Naive B cell (primary cell): ENCODE measurements at regions not wholly inside any gene's neighbourhood (a gene's known extent, or its start where the extent isn't known, plus 50 kb on each side); places are given as distances from the start of the nearest gene placed in this dataset.

Experiments
- ATAC-seq, 2 donors: fragments of 150-1000 bp; cut with Tn5 transposase; 2 replicates each; pipeline ENCODE4 v1.10.0; 2021; ENCODE audit warnings: low read depth in 2 of 2, mild to moderate bottlenecking in 2 of 2, moderate library complexity in 2 of 2
- DNase-seq: peaks from one replicate; pipeline ENCODE4 v3.0.0; 2022
- H3K27ac Mint-ChIP-seq, 6 donors: one replicate each; pipeline ENCODE4 v1.8.0; 2020 to 2022; ENCODE audit warnings: mild to moderate bottlenecking in 6 of 6, mixed read lengths in 6 of 6, moderate library complexity in 5 of 6, inconsistent platforms in 2 of 6
- H3K27me3 Mint-ChIP-seq, 3 donors: one replicate each; pipeline ENCODE4 v1.8.0; 2021 to 2022; ENCODE audit warnings: mixed read lengths in 3 of 3, mild to moderate bottlenecking in 1 of 3
- H3K36me3 Mint-ChIP-seq, 2 donors: one replicate each; pipeline ENCODE4 v1.8.0; 2020 to 2022; ENCODE audit warnings: mixed read lengths in 2 of 2, inconsistent platforms in 1 of 2, mild to moderate bottlenecking in 1 of 2
- H3K4me1 Mint-ChIP-seq, 3 donors: one replicate each; pipeline ENCODE4 v1.8.0; 2020 to 2022; ENCODE audit warnings: mixed read lengths in 3 of 3, inconsistent platforms in 1 of 3, mild to moderate bottlenecking in 1 of 3, moderate library complexity in 1 of 3
- H3K4me3 Mint-ChIP-seq, 8 donors: one replicate each; pipeline ENCODE4 v1.8.0; 2020 to 2022; ENCODE audit warnings: mild to moderate bottlenecking in 8 of 8, mixed read lengths in 8 of 8, moderate library complexity in 8 of 8, inconsistent platforms in 2 of 8
- H3K9me3 Mint-ChIP-seq, 7 donors: one replicate each; pipeline ENCODE4 v1.8.0; 2020 to 2022; ENCODE audit warnings: mixed read lengths in 7 of 7, mild to moderate bottlenecking in 5 of 7, inconsistent platforms in 2 of 7, moderate library complexity in 1 of 7

GRCh38 chr12:83690465-83690864 is 1003.8 kb downstream of the TMTC2 start:
- Mint-ChIP-seq H3K27me3 (no peaks in the 10 kb centered on the region), H3K9me3 (peaks cover 3 to 12% (median 8%) of the 10 kb centered on the region in 7 donors), H3K27ac (no peak overlapping the region), H3K4me3 (no peak overlapping the region), H3K36me3 (no peaks in the 10 kb centered on the region), H3K4me1 (no peaks in the 10 kb centered on the region)
- ATAC-seq (no peak), DNase-seq (no peak)

GRCh38 chr12:83689333-83689732 is 1002.6 kb downstream of the TMTC2 start:
- no peaks in the 10 kb centered on the region for H3K27me3 Mint-ChIP-seq
- ATAC-seq (no peak), DNase-seq (no peak)
- H3K9me3 Mint-ChIP-seq, result peaks cover 3 to 8% (median 7%) of the 10 kb centered on the region in 7 donors
- H3K4me3 Mint-ChIP-seq, result no peak overlapping the region
- no peaks in the 10 kb centered on the region for H3K36me3 Mint-ChIP-seq
- no peak overlapping the region for H3K27ac Mint-ChIP-seq
- no peaks in the 10 kb centered on the region for H3K4me1 Mint-ChIP-seq

- no peak for DNase-seq
- peaks cover 0 to 13% (median 0%) of the 10 kb centered on the region in 7 donors for H3K9me3 Mint-ChIP-seq
- H3K27ac Mint-ChIP-seq, result no peak overlapping the region
- no peak for ATAC-seq
- no peak overlapping the region for H3K4me3 Mint-ChIP-seq
- no peaks in the 10 kb centered on the region for H3K27me3 Mint-ChIP-seq
- H3K4me1 Mint-ChIP-seq, result no peaks in the 10 kb centered on the region
- no peaks in the 10 kb centered on the region for H3K36me3 Mint-ChIP-seq
Measured at GRCh38 chr12:83676781-83677295, 990.1 kb downstream of the TMTC2 start.

DNA sequence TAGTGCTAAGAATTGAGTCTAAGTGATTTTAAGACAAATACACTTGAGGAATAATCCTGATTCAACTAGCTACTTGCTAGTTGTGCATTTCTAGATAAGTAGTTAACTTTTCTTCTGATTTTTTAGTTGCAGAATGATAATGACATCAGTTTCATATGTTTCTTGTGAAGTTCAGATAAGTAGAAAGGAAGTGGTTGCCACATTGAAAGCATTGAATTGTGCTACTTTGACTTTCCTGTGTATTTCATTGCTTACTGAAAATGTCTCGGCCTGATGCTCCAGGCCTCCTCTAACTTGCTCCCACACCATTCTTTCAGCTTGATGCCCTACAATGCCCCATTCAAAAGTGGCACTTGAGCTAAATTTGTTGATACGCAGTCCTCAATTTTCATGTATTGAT is 980.0 kb downstream of the TMTC2 start:
- peaks cover 0 to 8% (median 3%) of the 10 kb centered on the region in 7 donors for H3K9me3 Mint-ChIP-seq

DNA sequence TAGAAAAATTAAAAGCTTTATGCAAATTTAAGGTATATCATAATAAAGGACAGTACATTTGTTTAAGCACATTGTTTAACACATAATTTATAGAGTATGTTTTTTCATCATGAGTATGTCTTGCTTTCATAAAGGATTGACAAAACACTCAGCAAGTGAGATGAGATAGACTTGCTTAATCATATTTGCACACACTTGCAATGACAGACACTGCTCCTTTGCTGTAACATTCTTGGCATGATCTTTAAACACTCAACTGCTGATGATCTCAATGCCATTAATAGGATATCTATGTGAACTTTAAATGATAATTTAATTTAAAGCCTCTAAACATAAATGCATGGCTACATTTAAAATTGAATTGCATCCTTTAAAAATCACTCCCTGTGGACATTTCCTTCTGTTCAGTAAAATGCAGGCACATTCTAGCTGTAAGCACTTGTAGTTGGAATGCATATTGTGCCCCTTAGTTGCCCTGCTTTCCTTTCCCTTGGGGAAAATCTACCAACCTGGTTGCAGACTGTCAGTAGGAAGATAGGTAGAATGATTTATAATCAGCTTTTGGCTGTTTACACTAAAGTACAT is 979.0 kb downstream of the TMTC2 start:
- H3K27me3 Mint-ChIP-seq, result no peaks in the 10 kb centered on the region
- H3K27ac Mint-ChIP-seq, result no peak overlapping the region
- ATAC-seq (no peak), DNase-seq (no peak)
- H3K9me3 Mint-ChIP-seq, result peaks cover 0 to 4% (median 0%) of the 10 kb centered on the region in 7 donors
- H3K4me3 Mint-ChIP-seq, result no peak overlapping the region
- H3K36me3 Mint-ChIP-seq, result no peaks in the 10 kb centered on the region
- no peaks in the 10 kb centered on the region for H3K4me1 Mint-ChIP-seq

More for the DNA sequence above, 980.0 kb downstream of the TMTC2 start:
- no peak overlapping the region for H3K4me3 Mint-ChIP-seq
- H3K27me3 Mint-ChIP-seq, result no peaks in the 10 kb centered on the region
- ATAC-seq, result no peak
- no peak overlapping the region for H3K27ac Mint-ChIP-seq
- no peaks in the 10 kb centered on the region for H3K36me3 Mint-ChIP-seq
- DNase-seq, result no peak
- H3K4me1 Mint-ChIP-seq, result no peaks in the 10 kb centered on the region

DNA sequence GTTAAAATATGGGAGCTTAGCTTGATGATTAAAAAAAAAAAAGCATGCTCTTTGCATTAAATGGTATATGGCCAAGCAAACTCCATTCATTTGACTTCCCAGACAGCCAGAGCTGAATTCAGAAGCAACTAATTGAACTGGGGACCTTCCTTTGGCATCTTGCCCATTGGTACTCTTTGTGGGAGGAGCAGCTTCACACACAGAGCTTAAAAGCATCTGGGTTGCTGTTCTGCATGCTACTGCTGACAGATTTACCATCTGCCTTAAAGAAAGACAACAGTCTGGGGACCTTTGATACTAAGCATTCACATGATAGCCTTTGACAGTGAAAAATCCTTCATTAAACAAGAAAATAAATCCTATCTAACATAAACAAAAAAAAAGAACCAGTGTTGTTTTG is 977.9 kb downstream of the TMTC2 start:
- H3K27ac Mint-ChIP-seq, result no peak overlapping the region
- H3K4me1 Mint-ChIP-seq, result no peaks in the 10 kb centered on the region
- DNase-seq, result no peak
- ATAC-seq, result no peak
- H3K36me3 Mint-ChIP-seq, result no peaks in the 10 kb centered on the region
- no peaks in the 10 kb centered on the region for H3K27me3 Mint-ChIP-seq
- H3K4me3 Mint-ChIP-seq, result no peak overlapping the region
- H3K9me3 Mint-ChIP-seq, result peaks cover 0 to 4% (median 0%) of the 10 kb centered on the region in 7 donors

- Mint-ChIP-seq H3K27me3 (no peaks in the 10 kb centered on the region), H3K9me3 (peaks cover 0 to 4% (median 0%) of the 10 kb centered on the region in 7 donors), H3K4me1 (no peaks in the 10 kb centered on the region), H3K36me3 (no peaks in the 10 kb centered on the region), H3K4me3 (no peak overlapping the region), H3K27ac (no peak overlapping the region)
- ATAC-seq, result no peak
- DNase-seq, result no peak
Measured at GRCh38 chr12:83660727-83661358, 974.1 kb downstream of the TMTC2 start.

GRCh38 chr12:83659321-83659720 is 972.6 kb downstream of the TMTC2 start:
- H3K4me3 Mint-ChIP-seq, result no peak overlapping the region
- ATAC-seq, result no peak
- H3K36me3 Mint-ChIP-seq, result no peaks in the 10 kb centered on the region
- no peaks in the 10 kb centered on the region for H3K27me3 Mint-ChIP-seq
- peaks cover 0 to 4% (median 0%) of the 10 kb centered on the region in 7 donors for H3K9me3 Mint-ChIP-seq
- no peaks in the 10 kb centered on the region for H3K4me1 Mint-ChIP-seq
- no peak overlapping the region for H3K27ac Mint-ChIP-seq
- DNase-seq, result no peak

DNA sequence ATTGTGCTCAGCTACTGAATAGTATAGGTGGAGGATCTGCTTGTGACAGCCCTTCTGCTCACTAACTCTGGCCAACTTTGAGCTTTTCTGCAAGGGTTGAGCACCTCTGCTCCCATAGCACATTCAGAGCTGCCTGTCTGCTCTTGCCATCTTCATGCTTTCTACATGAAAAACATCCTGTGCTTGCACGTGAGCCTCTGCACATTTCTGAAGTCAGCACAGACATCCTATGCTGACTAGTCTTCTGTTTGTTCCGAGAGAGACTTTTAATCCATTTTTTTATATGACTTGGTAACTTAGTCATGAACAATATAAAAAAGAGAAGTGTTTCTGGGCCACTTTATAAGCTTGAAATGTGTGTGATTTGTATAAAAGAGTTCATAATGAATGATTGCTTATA is 969.3 kb downstream of the TMTC2 start:
- ATAC-seq (no peak), DNase-seq (no peak)
- Mint-ChIP-seq H3K4me3 (no peak overlapping the region), H3K36me3 (no peaks in the 10 kb centered on the region), H3K27ac (no peak overlapping the region), H3K4me1 (no peaks in the 10 kb centered on the region), H3K9me3 (peaks cover 2 to 23% (median 8%) of the 10 kb centered on the region in 7 donors), H3K27me3 (no peaks in the 10 kb centered on the region)

DNA sequence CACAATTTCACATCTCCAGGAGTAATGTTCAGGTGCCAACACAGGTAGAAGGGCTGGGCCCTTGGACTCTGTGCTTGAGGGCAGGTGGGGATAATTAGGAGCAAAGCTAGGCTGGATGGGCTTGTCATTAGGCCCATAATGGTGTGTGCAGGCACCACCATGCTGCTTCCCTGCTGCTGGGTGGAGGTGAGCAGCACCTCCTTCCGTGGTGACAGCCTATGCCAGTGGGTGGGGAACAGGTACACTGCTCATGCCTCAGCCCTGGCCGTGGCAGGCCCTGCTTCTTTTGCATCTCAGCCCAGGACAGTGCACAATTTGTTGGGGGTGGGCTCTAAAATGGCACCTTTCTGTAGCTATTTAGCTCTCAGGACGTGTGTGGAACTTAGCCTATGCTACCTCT is 955.5 kb downstream of the TMTC2 start:
- H3K36me3 Mint-ChIP-seq, result no peaks in the 10 kb centered on the region
- ATAC-seq, result no peak
- H3K27me3 Mint-ChIP-seq, result no peaks in the 10 kb centered on the region
- H3K4me1 Mint-ChIP-seq, result no peaks in the 10 kb centered on the region
- H3K9me3 Mint-ChIP-seq, result peaks cover 0 to 18% (median 8%) of the 10 kb centered on the region in 7 donors
- no peak overlapping the region for H3K27ac Mint-ChIP-seq
- DNase-seq, result no peak
- no peak overlapping the region for H3K4me3 Mint-ChIP-seq

- no peak for DNase-seq
- H3K27me3 Mint-ChIP-seq, result no peaks in the 10 kb centered on the region
- H3K9me3 Mint-ChIP-seq, result peaks cover 0 to 18% (median 8%) of the 10 kb centered on the region in 7 donors
- H3K4me3 Mint-ChIP-seq, result no peak overlapping the region
- no peaks in the 10 kb centered on the region for H3K4me1 Mint-ChIP-seq
- no peak for ATAC-seq
- H3K36me3 Mint-ChIP-seq, result no peaks in the 10 kb centered on the region
- no peak overlapping the region for H3K27ac Mint-ChIP-seq
Measured at GRCh38 chr12:83641789-83642188, 955.1 kb downstream of the TMTC2 start.

DNA sequence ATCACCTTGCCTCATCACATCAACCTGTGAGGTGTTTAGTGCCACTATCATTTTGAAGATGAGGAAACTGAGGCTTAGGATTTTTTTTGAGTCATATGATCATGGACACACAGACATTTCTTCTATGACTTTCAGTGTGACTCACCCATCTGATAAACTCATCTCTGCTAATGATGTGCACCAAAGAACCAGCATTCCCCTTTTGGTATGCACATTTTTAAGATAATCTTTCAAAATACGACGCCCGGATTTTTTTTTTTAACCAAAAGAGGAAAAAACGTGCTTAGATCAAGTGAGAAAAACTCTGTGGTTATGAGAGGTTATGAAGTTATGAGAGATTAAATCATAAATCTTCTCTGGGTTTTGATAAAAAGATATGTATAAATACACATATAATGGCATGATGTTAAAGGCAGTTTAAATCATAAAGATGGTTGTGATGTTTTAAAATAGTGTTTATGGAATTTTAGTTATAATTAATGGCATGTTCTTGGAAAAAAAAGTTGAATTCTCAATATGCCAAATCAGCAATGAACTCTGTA is 948.1 kb downstream of the TMTC2 start:
- Mint-ChIP-seq H3K4me1 (no peaks in the 10 kb centered on the region), H3K4me3 (no peak overlapping the region), H3K27me3 (no peaks in the 10 kb centered on the region), H3K9me3 (peaks cover 0 to 16% (median 2%) of the 10 kb centered on the region in 7 donors), H3K27ac (no peak overlapping the region), H3K36me3 (no peaks in the 10 kb centered on the region)
- ATAC-seq (no peak), DNase-seq (no peak)

GRCh38 chr12:83630526-83630925 is 943.8 kb downstream of the TMTC2 start:
- peaks cover 0 to 13% (median 0%) of the 10 kb centered on the region in 7 donors for H3K9me3 Mint-ChIP-seq
- H3K4me1 Mint-ChIP-seq, result no peaks in the 10 kb centered on the region
- DNase-seq (no peak), ATAC-seq (no peak)
- no peaks in the 10 kb centered on the region for H3K27me3 Mint-ChIP-seq
- no peaks in the 10 kb centered on the region for H3K36me3 Mint-ChIP-seq
- no peak overlapping the region for H3K4me3 Mint-ChIP-seq
- no peak overlapping the region for H3K27ac Mint-ChIP-seq

DNA sequence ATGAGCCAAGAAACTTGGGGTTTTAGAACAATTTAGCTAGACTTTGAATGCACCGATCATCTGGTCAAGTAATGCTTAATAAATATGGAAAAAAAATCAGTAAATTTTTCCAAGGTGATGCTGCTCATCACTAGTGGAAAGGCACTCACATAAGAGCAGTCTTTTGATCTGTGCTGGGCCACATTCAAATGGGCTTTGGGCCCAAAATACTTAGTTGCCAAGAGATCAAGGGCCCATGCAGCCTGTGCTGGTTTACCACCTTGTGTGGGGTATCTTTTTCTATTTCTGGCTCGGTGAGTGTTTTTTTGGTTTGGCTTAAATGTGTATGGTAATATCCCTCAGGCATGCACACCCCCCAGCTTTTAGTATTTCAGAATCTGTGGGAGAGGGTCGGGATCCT is 943.2 kb downstream of the TMTC2 start:
- no peaks in the 10 kb centered on the region for H3K4me1 Mint-ChIP-seq
- no peak for ATAC-seq
- no peaks in the 10 kb centered on the region for H3K27me3 Mint-ChIP-seq
- no peaks in the 10 kb centered on the region for H3K36me3 Mint-ChIP-seq
- H3K9me3 Mint-ChIP-seq, result peaks cover 0 to 13% (median 0%) of the 10 kb centered on the region in 7 donors
- no peak overlapping the region for H3K27ac Mint-ChIP-seq
- no peak overlapping the region for H3K4me3 Mint-ChIP-seq
- DNase-seq, result no peak
